Stimulated activated naive CD8-positive, alpha-beta T cell treated with anti-CD3 and anti-CD28 coated beads, Interleukin-15, Interleukin-2, amounts not matched to agents 100 U/mL and 50 U/mL, for 24 hours (primary cell): ENCODE measurements at regions not wholly inside any gene's neighbourhood (a gene's known extent, or its start where the extent isn't known, plus 50 kb on each side); places are given as distances from the start of the nearest gene placed in this dataset.

Source experiments
- ATAC-seq: fragments of 150-1000 bp; cut with Tn5 transposase; one replicate; pipeline ENCODE4 v1.10.0; 2021
- DNase-seq: peaks from one replicate; pipeline ENCODE4 v3.0.0; 2021

DNA sequence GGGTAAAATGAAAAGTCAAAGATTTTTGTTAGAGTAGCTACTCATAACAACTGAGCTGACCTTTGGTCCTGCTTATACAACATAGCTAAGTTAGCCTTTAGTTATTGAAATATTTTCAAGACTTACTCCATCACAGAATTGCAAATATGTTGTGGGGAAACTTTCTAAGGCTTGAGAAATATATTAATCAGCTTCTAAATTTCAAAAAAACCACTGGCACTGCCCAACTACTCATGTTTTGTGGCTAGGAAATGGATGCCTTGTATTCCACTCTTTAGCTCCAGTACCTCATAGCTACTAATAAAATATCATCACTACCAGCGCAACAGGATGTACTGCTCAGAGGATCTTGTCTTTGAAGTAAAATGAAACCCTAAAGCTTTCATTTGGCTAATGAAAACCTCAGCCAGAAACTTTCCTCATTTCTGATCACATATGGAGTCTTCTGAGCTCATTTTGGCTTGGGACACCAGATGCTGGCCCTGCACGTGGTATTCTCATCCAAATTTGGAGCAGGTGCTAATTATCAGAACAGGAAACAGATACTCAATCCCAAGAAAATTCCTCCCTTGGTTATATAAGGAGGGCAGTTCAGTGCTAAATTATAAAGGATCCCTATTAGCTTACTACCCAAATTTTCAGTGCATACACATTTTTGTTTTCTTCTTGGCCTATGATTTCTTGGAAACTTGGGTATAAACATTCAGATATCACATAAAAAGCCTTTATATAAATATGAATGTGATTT lies 690.7 kb downstream of the ADGRL2 start:
- ATAC-seq: no peak
- no peak for DNase-seq

DNA sequence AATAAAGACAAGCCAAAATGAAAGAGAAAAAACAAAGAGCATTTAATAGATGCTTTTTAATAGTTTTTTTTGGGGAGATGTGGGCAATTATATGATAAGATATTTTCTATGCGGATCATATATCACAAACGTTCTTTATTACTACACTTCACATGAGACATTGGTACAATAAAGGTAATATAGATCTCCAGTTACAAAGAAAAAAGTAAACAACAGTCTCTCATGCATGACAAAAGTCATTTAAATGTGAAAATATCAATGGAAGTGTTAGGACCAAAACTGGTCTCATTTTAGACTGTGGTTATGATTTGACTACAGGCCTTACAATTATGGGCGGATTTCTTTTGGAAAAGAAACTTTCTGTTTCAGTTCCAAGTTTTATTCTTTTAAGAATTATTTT lies 687.0 kb downstream of the ADGRL2 start:
- DNase-seq (no peak), ATAC-seq (no peak)

DNA sequence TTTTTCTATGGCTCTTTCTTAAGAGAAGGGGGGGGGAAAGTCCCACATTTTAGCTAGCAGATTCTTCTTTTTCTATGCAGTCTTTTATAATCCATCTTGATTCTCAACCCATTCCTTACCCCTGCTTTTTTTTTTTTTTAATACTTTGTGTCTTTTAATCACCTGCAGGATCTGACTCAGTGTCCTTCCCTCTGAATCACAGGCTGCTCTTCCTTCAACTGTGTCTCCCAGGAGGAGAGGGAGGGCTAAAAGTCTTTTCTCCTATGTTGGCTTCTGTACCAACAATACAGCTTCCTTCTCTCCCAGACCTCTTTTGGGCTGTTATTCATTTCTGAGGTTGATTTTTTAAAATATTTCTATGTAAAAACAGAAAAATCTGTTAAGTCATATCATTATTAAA lies 686.2 kb downstream of the ADGRL2 start:
- DNase-seq: no peak

DNA sequence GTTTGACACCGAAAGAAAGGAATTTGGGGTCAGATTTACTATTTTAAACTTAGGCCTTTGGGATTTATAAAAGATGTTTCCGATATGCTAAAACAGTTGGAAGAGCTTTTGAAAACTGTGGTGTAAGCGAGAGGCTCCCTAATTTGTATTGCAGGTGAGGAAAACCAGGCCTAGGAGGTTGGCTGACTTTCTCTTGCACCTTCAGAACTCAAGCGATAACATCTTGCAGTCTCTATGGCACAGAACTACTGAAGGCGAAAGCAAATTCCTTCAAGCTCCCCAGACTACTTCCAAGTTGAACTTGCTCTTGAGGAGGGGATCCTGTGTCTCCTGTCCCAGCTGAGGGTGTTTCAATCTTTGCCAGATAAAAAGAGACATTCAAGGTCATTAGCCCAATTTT lies 685.7 kb downstream of the ADGRL2 start:
- ATAC-seq (no peak), DNase-seq (no peak)

More for the DNA sequence above, 686.2 kb downstream of the ADGRL2 start:
- ATAC-seq: no peak

DNA sequence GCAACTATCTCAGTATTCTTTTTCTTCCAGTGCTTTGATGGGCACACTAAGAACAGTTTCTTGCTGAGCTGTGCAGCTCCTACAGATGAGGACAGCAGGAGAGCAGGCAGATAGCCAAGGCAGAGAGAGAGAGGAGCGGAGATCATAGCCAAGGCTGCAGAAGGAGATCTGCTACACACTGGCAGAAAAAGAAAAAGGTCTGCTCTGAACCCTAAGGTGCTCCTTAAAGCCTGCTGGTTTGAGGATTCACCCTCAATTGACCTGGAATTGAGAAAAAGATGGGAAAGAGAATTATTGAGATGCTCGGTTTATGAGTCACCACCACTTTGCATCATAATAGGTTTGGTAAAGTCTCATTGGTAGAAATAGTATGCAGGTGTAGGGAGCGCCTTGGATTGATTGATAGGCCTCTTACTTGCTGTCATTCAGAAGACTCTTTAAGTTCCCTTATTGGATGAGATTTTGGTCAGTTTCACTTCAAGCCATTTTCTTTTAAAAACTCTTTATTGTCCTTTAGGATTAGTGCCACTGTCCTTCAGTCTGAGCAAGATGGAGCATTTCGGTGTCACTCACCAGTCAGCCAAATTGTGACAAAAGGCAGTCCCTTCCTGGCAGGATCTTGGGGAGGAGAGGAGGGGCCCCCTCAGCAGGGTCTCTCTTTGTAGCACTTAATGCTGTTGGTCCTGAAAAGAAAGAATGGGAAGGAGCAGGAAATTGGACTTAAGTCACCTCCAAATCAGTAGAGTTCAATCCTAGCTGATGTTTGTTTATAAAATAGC lies 685.0 kb downstream of the ADGRL2 start:
- ATAC-seq: no peak
- no peak for DNase-seq

DNA sequence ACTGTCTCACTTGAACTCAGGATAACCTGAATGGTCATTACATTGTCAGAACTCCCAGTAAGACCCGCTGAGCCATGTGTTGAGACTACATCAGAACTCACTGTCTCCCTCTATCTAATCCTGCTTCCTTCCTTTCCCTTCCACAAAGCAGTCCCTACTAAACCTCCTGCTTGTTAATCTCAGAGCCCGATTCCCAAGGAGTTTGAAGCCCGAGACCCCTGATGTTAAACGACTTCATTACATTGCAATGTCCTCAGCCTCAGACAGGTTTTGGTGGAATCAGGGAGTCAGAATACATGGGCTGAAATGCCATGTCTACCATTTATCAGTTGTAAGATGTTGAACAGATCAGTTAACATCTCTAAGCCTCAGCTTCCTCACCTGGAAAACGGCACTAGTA lies 682.4 kb downstream of the ADGRL2 start:
- DNase-seq: no peak
- no peak for ATAC-seq

DNA sequence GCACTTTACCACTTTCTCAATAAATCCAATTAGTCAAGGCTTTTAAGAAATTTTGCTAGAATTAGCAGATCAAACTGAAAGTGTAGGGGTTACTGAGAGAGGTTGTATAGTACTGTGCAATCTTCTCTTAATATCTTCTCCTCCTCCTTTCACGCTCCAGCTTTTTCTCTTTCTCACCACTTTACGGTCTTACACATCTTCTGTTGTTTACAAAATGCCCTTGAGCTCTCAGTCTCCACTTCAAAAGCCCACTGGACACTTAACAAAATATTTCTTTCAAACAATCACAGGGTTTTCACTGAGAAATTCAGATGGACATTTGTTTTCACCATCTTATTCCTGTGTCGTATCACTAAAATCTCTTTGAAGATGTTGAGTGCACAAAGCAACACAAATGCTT lies 678.2 kb downstream of the ADGRL2 start:
- ATAC-seq: no peak
- no peak for DNase-seq

DNA sequence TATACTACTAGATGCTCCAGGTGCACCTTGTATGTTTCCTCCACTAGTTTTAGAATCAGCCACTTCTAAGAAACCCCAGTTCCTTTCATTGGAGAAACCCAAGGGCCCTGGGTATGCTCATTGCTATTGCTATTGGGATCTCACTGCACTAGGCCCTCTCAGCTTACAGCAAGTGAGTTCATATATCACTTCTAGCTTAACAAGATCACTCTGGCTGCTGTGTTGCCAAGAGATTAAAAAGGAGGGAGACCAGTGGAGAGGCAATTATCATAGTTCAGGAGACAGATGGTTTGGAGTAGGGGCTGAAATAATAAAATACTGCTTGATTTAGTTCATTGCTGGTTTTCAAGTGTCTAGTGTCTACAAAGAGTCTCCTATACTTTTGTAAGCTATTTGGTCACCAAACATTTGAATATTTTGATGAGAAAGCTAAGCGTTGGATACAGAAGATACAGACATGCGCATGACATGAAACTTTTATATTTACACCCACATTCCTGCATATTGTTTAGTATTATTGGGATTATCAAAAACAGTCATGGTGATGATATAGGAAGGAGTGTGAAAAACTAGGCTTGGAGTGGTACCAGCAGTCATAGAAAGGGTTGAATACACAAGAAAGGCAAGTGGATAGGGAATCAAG lies 671.9 kb downstream of the ADGRL2 start:
- ATAC-seq: no peak
- DNase-seq: no peak

DNA sequence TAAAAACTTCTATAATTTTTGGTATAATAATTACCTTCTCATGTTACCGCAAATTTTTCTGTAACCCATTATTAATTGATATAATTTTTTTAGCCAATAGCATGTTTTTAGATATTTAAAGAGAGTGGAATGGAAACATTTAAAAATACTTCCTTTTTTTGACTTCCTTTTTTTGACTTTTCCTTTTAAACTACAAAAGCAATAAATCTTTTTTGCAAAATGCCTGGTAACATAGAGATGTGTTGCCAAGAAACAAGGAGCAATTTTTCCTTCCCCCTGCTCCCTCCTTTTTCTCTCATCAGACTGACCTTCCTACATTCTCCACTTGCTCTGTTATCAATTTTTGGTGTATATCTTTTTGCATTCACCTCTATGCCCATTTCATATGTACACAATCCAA lies 666.2 kb downstream of the ADGRL2 start:
- no peak for ATAC-seq
- DNase-seq: no peak

DNA sequence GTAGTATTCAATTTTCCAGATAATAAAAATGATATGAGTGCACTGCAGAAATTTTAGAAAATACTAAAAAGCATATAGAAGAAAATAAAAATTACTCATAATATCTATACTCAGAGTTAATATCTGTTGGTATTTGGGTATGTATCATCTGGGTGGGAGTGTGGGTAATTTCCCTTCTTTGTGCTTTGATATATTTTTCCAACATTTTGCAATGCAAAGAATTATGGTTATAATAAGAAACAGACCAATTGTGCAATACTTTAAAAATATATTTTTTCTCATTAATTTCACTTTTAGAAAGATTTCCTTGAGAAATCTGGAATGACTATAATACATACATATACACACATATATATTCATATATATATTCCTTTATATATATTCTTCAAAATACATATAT lies 665.7 kb downstream of the ADGRL2 start:
- DNase-seq: no peak

DNA sequence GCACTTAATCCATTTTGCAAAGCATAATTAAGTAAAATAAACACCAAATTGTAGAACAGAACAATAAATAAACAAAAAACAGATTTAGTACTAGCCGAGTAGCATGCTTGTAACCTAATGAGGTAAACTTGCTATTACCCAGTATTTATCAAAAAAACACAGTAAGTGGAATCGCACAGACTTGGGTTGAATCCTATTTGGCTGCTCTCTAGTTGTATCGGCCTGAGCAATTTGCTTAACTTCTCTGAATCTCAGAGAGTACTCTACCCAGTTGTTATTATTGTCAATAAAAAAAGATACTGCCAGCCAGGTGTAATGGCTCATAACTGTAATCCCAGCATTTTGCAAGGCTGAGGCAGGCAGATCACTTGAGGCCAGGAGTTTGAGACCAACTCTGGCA lies 664.3 kb downstream of the ADGRL2 start:
- no peak for DNase-seq

More for the DNA sequence above, 665.7 kb downstream of the ADGRL2 start:
- no peak for ATAC-seq

DNA sequence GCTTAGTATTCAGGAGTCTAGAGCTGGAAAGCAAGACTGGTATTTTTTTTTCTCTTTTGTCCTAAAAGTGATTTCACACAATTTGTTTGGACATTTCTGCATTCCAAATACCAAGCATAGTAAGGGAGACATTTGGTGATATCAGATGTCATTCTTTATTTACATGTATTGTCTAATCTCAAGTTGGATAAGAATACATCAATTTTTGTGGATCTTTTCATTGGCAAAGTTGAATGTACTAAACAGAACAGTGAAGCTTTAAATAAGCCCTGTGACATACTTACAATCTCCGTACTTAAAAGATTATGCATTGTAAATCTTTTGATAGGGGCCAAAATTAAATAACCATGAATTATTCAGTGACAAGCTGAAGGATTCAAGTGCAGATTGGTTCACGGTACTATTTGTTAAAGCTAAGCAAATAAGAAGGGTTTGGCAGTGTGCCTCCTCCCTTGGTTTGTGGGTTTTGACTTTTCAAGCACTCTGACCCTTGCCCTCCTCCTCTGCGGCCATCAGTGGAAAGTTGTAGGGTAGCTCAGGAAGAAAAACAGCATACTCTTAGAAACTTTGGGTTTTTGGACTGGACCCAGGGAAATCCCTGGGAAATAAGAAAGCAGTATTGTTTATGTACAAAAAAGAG lies 663.7 kb downstream of the ADGRL2 start:
- DNase-seq (no peak), ATAC-seq (no peak)

More for the DNA sequence above, 664.3 kb downstream of the ADGRL2 start:
- ATAC-seq: no peak

DNA sequence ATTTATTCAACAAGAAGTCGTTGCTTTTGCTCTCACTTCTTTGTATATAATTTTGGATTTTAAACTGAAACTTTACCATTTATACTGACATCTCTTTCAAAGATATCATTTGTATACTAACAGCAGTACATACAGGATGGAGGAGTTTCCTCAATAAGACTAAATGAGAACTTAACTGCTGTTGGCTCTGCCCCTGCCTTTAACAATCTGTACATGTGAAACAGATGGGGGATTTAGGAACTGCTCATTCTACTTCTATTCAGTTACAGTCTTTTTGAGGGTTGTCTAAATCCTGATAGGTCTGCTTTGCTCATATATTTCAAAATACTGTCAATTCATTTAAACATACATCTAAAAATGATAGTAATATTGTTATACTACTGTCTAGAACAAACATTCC lies 663.2 kb downstream of the ADGRL2 start:
- ATAC-seq: no peak
- no peak for DNase-seq

DNA sequence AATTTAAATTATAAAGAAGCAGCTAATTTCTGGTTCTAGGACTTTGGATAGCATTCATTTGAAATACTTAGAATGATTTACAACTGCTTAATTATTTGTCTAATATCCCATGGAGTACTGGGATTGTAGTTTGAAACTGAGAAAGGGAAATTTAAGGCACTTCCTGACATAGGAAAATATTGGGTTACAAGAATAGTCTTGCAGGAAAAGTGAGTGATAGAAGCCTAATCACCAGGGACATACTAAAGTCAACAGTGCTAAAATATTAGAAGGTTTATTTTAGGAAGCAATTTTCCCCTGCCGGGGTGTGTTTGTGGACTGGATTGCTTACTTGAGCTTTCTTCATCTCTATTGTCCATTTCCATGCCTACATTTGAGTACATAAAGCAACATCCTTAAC lies 661.6 kb downstream of the ADGRL2 start:
- ATAC-seq: no peak
- DNase-seq: no peak

DNA sequence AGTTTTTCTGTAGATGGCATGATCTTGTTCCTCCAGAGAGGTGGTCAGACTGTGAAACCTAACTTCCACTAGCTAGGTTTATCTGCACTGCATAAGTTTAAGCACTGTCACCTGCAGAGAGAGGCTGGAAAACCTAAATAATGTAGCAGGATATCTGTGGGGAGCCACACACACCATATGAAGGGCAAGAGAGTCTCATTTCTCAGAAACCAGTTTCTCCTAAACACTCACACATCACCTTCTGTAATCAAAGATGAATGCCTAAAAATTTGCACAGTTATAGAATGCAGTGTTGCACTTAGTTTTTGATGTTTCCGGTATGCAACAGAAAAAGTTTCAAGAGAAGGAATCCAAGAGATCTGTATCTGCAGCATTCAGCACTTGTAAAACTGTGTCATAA lies 654.6 kb downstream of the ADGRL2 start:
- peak; percentile 59 for ATAC-seq

DNA sequence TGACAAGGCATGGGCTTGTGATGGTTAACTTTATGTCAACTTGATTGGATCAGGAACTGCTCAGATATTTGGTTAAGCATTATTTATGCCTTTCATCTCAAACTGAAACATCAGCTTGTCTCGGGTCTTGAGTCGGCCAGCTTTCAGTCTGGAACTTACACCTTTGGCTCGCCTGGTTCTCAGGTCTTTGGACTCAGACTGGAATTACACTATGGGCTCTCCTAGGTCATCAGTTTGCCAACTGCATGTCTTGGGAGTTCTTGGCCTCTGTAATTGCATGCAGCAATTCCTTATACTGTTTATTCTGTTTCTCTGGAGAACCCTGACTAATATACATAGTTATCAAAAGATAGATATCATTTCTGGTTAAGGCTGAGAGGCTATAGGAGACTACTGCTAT lies 653.7 kb downstream of the ADGRL2 start:
- no peak for DNase-seq
- no peak for ATAC-seq

More for the DNA sequence above, 654.6 kb downstream of the ADGRL2 start:
- DNase-seq: no peak

DNA sequence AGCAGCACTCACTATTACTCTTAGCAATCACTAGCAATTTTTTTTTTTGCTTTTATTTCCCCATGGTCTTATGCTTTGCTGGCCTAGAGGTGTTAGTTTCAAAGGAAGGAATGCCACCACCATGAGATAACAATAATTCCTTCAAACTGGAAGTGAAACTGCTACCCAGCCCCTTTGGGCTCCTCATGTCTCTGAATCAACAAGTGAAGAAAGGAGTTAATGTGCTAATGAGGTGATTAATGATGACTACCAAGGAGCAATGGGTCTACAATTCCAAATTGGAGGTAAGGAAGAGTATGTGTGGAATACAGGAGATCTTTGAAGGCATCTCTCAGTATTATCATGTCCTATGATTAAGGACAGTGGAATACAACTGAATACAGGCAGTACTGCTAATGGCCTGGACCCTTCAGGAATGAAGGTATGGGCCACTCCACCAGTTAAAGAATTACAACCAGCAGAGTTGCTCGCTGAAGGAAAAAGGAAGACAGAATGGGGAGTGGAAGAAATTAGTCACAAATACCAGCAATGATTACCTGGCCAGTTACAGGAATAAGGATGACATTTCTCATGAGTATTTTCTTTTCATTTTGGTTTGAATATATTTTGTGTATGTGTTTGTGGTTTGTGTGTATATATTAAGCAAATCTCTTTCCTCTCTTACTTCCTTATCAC lies 652.9 kb downstream of the ADGRL2 start:
- ATAC-seq: no peak
- DNase-seq: no peak

DNA sequence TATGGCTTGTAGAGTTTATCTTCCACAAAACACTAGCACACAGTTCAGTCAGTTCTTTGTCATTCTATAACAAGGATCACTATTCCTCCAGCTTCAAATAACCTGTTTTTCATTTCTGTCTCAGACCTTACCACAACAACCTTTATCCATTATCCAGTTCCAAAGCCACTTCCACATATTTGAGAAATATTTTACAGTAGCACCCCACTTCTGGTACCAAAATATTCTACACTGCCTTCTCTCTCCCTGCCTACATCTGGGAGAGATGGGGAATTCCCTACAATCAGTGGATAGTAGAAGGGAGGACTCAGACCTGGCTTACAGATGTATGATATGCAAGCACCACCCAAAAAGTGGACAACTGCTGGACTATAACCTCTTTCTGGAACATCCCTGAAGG lies 651.4 kb downstream of the ADGRL2 start:
- ATAC-seq (no peak), DNase-seq (no peak)

DNA sequence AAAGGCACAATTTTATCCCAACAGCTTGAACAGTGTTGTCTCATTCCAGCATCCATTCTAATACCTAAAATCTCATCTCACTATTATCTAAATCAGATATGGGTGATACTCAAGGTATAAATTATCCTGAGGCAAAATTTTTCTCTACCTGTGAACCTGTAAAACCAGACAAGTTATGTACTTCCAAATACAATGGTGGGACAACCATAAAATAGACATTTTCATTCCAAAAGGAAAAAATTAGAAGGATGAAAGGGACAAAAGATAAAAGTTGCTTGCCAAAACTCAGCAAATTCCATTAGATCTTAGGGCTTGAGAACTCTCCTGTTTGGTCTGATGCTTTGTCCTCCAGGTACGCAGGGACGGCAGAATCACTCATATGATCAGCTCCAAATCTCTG lies 650.5 kb downstream of the ADGRL2 start:
- ATAC-seq (no peak), DNase-seq (no peak)

DNA sequence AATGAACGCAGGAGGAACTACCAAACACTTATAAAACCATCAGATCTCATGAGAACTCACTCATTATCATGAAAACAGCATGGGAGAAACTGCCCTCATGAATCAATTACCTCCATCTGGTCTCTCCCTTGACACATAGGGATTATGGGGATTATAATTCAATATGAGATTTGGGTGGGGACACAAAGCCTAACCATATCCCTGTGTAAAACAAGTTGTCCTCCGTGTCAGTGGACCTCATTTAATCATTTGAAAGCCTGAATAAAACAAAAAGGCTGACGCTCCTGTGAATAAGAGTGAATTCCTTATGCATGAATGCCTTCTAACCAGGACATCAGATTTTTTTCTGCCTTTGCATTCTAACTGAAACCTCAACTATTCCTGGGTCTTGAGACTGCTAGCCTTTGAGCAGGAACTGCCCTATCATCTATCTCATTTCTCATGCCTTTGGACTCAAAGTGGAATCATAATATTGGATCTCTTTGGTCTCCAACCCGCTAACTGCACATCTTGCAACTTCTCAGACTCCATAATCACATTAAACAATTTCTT lies 648.8 kb downstream of the ADGRL2 start:
- DNase-seq (no peak), ATAC-seq (no peak)

DNA sequence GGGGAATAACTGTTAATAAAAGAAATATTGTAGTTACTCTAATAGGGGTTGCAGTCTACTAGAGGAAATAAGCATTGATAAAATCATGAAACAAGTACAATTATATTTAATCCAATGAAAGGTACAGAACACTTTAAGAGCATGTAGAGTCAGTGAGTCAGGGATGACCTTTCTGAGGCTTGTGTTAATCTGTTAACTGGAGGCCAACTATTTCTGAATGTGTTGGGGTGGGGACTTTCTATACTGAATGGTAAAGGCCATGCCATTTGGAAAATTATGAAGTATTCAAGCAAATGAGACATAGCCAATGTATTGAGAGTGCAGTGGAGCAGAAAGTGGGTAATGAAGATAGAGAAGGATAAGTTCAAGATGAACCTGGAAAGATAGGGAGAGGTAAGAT lies 646.2 kb downstream of the ADGRL2 start:
- DNase-seq: no peak
- peak; percentile 79 for ATAC-seq

DNA sequence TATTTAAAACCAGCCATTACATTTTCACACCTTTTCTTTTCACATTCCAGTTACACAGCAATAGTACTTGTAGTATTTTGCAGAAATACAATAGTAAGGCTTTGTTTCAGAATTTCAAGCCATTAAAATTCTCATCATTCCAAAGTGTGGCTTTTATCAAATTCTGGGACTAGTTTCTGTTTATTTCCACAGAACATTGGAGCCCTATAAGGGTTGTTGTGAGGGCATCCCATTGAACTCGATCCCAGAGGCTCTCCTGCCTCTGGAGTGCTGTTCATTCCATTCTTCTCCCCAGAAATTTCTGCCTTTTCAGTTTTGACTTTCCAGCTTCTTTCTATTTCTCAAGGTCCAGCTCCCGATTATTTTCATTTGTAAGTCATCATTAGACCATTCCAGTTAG lies 645.5 kb downstream of the ADGRL2 start:
- ATAC-seq (no peak), DNase-seq (no peak)
